ENCODE measurements at regions not wholly inside any gene's neighbourhood (a gene's known extent, or its start where the extent isn't known, plus 50 kb on each side); places are given as distances from the start of the nearest gene placed in this dataset.

GRCh38 chr2:51256736-51257135 is 224.8 kb upstream of the NRXN1 start:
- Mint-ChIP-seq H3K27me3 (no peaks in the 10 kb centered on the region), H3K9me3 (peaks cover 21% of the 10 kb centered on the region), H3K4me1 (no peaks in the 10 kb centered on the region)

GRCh38 chr2:51251356-51251755 is 219.4 kb upstream of the NRXN1 start:
- Mint-ChIP-seq H3K9me3 (peaks cover 10% of the 10 kb centered on the region), H3K36me3 (no peaks in the 10 kb centered on the region), H3K4me1 (no peaks in the 10 kb centered on the region), H3K27ac (no peak overlapping the region), H3K27me3 (no peaks in the 10 kb centered on the region), H3K4me3 (no peak overlapping the region)
- DNase-seq: no peak

More at GRCh38 chr2:51256736-51257135, 224.8 kb upstream of the NRXN1 start:
- no peak for DNase-seq
- Mint-ChIP-seq H3K36me3 (no peaks in the 10 kb centered on the region), H3K4me3 (no peak overlapping the region), H3K27ac (no peak overlapping the region)

GRCh38 chr2:51247252-51247805 is 215.4 kb upstream of the NRXN1 start:
- Mint-ChIP-seq H3K27me3 (no peaks in the 10 kb centered on the region), H3K4me1 (no peaks in the 10 kb centered on the region), H3K27ac (no peak overlapping the region), H3K9me3 (no peaks in the 10 kb centered on the region), H3K36me3 (no peaks in the 10 kb centered on the region), H3K4me3 (no peak overlapping the region)
- DNase-seq: no peak

- Mint-ChIP-seq H3K27ac (no peak overlapping the region), H3K27me3 (no peaks in the 10 kb centered on the region), H3K4me3 (no peak overlapping the region), H3K4me1 (no peaks in the 10 kb centered on the region), H3K36me3 (no peaks in the 10 kb centered on the region), H3K9me3 (peaks cover under 1% of the 10 kb centered on the region)
- DNase-seq: no peak
Observed at GRCh38 chr2:51243892-51244535, 212.1 kb upstream of the NRXN1 start.

- no peak for DNase-seq
- no peaks in the 10 kb centered on the region for H3K36me3 Mint-ChIP-seq
- H3K27ac Mint-ChIP-seq: no peak overlapping the region
- no peaks in the 10 kb centered on the region for H3K27me3 Mint-ChIP-seq
- peaks cover 2% of the 10 kb centered on the region for H3K9me3 Mint-ChIP-seq
- no peak overlapping the region for H3K4me3 Mint-ChIP-seq
- no peaks in the 10 kb centered on the region for H3K4me1 Mint-ChIP-seq
Observed at GRCh38 chr2:51237626-51238271, 205.8 kb upstream of the NRXN1 start.

- peaks cover 3% of the 10 kb centered on the region for H3K9me3 Mint-ChIP-seq
- H3K4me1 Mint-ChIP-seq: no peaks in the 10 kb centered on the region
- H3K27ac Mint-ChIP-seq: no peak overlapping the region
- no peak for DNase-seq
- no peak overlapping the region for H3K4me3 Mint-ChIP-seq
- no peaks in the 10 kb centered on the region for H3K27me3 Mint-ChIP-seq
- no peaks in the 10 kb centered on the region for H3K36me3 Mint-ChIP-seq
Observed at GRCh38 chr2:51232027-51232426, 200.1 kb upstream of the NRXN1 start.

GRCh38 chr2:51231071-51231470 is 199.1 kb upstream of the NRXN1 start:
- Mint-ChIP-seq H3K9me3 (peaks cover 3% of the 10 kb centered on the region), H3K4me3 (no peak overlapping the region), H3K4me1 (no peaks in the 10 kb centered on the region)

GRCh38 chr2:51225377-51225776 is 193.4 kb upstream of the NRXN1 start:
- H3K36me3 Mint-ChIP-seq: no peaks in the 10 kb centered on the region
- H3K27ac Mint-ChIP-seq: no peak overlapping the region
- H3K4me1 Mint-ChIP-seq: no peaks in the 10 kb centered on the region
- no peak for DNase-seq
- no peaks in the 10 kb centered on the region for H3K27me3 Mint-ChIP-seq
- no peak overlapping the region for H3K4me3 Mint-ChIP-seq
- peaks cover 7% of the 10 kb centered on the region for H3K9me3 Mint-ChIP-seq

More at GRCh38 chr2:51231071-51231470, 199.1 kb upstream of the NRXN1 start:
- DNase-seq: no peak
- Mint-ChIP-seq H3K27ac (no peak overlapping the region), H3K36me3 (no peaks in the 10 kb centered on the region), H3K27me3 (no peaks in the 10 kb centered on the region)

- Mint-ChIP-seq H3K9me3 (peaks cover 7% of the 10 kb centered on the region), H3K4me1 (no peaks in the 10 kb centered on the region), H3K27me3 (no peaks in the 10 kb centered on the region), H3K27ac (no peak overlapping the region), H3K4me3 (no peak overlapping the region), H3K36me3 (no peaks in the 10 kb centered on the region)
- no peak for DNase-seq
Observed at GRCh38 chr2:51224790-51225189, 192.9 kb upstream of the NRXN1 start.

- Mint-ChIP-seq H3K27me3 (no peaks in the 10 kb centered on the region), H3K27ac (no peak overlapping the region)
- no peak for DNase-seq
Observed at GRCh38 chr2:51222106-51222505, 190.2 kb upstream of the NRXN1 start.

GRCh38 chr2:51220606-51221005 is 188.7 kb upstream of the NRXN1 start:
- H3K4me3 Mint-ChIP-seq: no peak overlapping the region
- H3K4me1 Mint-ChIP-seq: no peaks in the 10 kb centered on the region
- no peaks in the 10 kb centered on the region for H3K27me3 Mint-ChIP-seq
- peaks cover 4% of the 10 kb centered on the region for H3K9me3 Mint-ChIP-seq
- no peak for DNase-seq
- H3K36me3 Mint-ChIP-seq: no peaks in the 10 kb centered on the region
- H3K27ac Mint-ChIP-seq: no peak overlapping the region

More at GRCh38 chr2:51222106-51222505, 190.2 kb upstream of the NRXN1 start:
- Mint-ChIP-seq H3K9me3 (peaks cover 7% of the 10 kb centered on the region), H3K36me3 (no peaks in the 10 kb centered on the region), H3K4me1 (no peaks in the 10 kb centered on the region), H3K4me3 (no peak overlapping the region)

GRCh38 chr2:51220080-51220479 is 188.1 kb upstream of the NRXN1 start:
- Mint-ChIP-seq H3K27me3 (no peaks in the 10 kb centered on the region), H3K27ac (no peak overlapping the region), H3K4me3 (no peak overlapping the region), H3K36me3 (no peaks in the 10 kb centered on the region), H3K9me3 (peaks cover 4% of the 10 kb centered on the region), H3K4me1 (no peaks in the 10 kb centered on the region)
- no peak for DNase-seq

GRCh38 chr2:51219468-51219867 is 187.5 kb upstream of the NRXN1 start:
- Mint-ChIP-seq H3K36me3 (no peaks in the 10 kb centered on the region), H3K9me3 (peaks cover 4% of the 10 kb centered on the region), H3K27ac (no peak overlapping the region), H3K27me3 (no peaks in the 10 kb centered on the region), H3K4me1 (no peaks in the 10 kb centered on the region), H3K4me3 (no peak overlapping the region)
- no peak for DNase-seq

- H3K4me3 Mint-ChIP-seq: no peak overlapping the region
- peaks cover 6% of the 10 kb centered on the region for H3K9me3 Mint-ChIP-seq
- DNase-seq: no peak
- H3K27me3 Mint-ChIP-seq: no peaks in the 10 kb centered on the region
- no peak overlapping the region for H3K27ac Mint-ChIP-seq
- H3K4me1 Mint-ChIP-seq: no peaks in the 10 kb centered on the region
- no peaks in the 10 kb centered on the region for H3K36me3 Mint-ChIP-seq
Observed at GRCh38 chr2:51218047-51218446, 186.1 kb upstream of the NRXN1 start.

- peaks cover 4% of the 10 kb centered on the region for H3K9me3 Mint-ChIP-seq
- H3K4me1 Mint-ChIP-seq: no peaks in the 10 kb centered on the region
- H3K36me3 Mint-ChIP-seq: no peaks in the 10 kb centered on the region
- H3K4me3 Mint-ChIP-seq: no peak overlapping the region
- no peaks in the 10 kb centered on the region for H3K27me3 Mint-ChIP-seq
- no peak overlapping the region for H3K27ac Mint-ChIP-seq
- DNase-seq: no peak
Observed at GRCh38 chr2:51213826-51214225, 181.9 kb upstream of the NRXN1 start.

GRCh38 chr2:51212374-51212773 is 180.4 kb upstream of the NRXN1 start:
- Mint-ChIP-seq H3K27ac (no peak overlapping the region), H3K27me3 (no peaks in the 10 kb centered on the region), H3K9me3 (peaks cover 4% of the 10 kb centered on the region), H3K36me3 (no peaks in the 10 kb centered on the region), H3K4me3 (no peak overlapping the region), H3K4me1 (no peaks in the 10 kb centered on the region)
- DNase-seq: no peak

Data from activated naive CD8-positive, alpha-beta T cell treated with anti-CD3 and anti-CD28 coated beads for 36 hours (primary cell).